ENCODE measurements at regions not wholly inside any gene's neighbourhood (a gene's known extent, or its start where the extent isn't known, plus 50 kb on each side); places are given as distances from the start of the nearest gene placed in this dataset.

- TF ChIP-seq CTCF (IDR thresholded peaks at IDR 0.05; ENCODE audit: control insufficient read depth, extremely low read depth, insufficient read depth), result no peak
- no peak for DNase-seq (ENCODE audit: low read depth)
- H3K4me3 ChIP-seq (ENCODE audit: low read depth, low read length), result no peak overlapping the region
Observed at GRCh38 chr22:47228767-47229166, 466.3 kb downstream of the TBC1D22A start.

DNA sequence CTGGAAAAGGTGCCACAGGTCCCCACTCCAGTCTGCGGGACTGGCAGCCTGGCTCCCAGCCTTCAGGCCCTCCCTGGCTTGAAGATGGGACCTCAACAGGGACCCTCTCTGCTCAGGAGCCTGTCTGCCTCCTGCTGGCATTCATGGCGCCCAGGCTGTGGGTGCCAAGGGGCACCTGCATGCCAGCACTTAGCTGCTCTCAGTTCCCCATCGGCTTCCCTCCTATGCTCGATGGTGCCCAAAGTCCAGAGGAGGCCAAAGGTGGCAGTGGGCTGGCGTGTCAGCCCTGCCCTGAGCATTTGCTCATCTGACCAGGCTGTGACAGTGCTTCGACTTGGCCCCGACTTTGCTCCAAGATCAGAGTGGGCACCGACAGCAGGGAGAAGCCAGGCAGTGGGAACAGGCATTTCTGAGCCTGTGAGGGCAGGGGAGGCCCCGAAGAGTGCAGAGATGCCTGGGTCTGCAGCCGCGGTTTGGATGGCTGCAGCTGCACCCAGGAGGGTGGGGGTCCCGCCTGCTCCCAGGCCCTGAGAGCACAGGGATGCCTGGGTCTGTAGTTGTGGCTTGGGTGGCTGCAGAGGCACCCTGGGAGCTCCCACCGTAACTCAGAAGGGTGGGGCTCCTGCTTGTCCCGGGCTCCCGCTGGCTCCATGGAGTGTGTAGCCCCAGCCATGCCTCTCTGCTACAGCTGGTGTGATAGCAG lies 463.6 kb downstream of the TBC1D22A start:
- H3K4me3 ChIP-seq (ENCODE audit: low read depth, low read length), result no peak overlapping the region
- no peak for DNase-seq (ENCODE audit: low read depth)
- no peak for TF ChIP-seq CTCF (IDR thresholded peaks at IDR 0.05; ENCODE audit: control insufficient read depth, extremely low read depth, insufficient read depth)

DNA sequence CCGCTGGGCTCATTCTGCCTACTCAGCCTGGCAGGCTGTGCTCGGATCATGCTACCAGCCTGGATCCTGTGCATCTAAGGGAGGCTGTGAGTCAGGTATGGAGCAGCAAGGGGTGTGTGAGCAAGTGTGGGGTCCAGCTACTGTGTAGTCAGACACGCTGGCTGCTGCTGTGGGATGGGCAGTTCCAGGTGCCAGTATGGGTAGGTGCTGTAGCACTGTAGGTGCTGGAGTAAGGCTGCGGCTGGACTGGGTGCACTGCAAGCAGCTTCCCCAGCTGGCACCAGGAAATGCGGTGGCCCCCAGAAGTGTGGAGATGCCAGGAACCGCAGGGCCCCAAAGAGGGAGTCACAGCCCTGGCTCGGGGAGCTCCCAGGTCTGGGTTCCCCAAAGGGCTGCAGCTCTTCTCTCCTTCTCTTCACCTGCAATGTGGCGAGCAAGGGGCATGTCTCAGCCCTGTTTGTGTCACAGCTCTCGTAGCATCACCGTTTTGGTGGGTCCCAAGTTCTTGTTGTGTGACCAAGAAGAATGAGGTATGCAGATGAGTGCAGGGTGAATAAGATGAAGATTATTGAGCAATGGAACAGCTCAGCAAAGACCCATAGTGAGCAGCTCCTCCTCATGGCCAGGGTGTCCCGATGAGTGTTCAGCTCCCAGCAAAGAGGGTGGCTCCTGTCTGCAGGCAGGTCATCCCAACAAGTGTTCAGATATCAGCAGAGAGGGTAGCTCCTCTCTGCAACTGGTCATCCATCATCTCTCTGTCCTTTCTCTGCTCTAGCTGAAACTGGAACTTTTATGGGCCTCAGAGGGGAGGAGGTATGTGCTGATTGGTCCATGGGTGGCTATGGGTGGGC lies 462.9 kb downstream of the TBC1D22A start:
- TF ChIP-seq CTCF (IDR thresholded peaks at IDR 0.05; ENCODE audit: control insufficient read depth, extremely low read depth, insufficient read depth), result no peak
- no peak overlapping the region for H3K4me3 ChIP-seq (ENCODE audit: low read depth, low read length)
- no peak for DNase-seq (ENCODE audit: low read depth)
